ENCODE measurements at regions not wholly inside any gene's neighbourhood (a gene's known extent, or its start where the extent isn't known, plus 50 kb on each side); places are given as distances from the start of the nearest gene placed in this dataset.

DNA sequence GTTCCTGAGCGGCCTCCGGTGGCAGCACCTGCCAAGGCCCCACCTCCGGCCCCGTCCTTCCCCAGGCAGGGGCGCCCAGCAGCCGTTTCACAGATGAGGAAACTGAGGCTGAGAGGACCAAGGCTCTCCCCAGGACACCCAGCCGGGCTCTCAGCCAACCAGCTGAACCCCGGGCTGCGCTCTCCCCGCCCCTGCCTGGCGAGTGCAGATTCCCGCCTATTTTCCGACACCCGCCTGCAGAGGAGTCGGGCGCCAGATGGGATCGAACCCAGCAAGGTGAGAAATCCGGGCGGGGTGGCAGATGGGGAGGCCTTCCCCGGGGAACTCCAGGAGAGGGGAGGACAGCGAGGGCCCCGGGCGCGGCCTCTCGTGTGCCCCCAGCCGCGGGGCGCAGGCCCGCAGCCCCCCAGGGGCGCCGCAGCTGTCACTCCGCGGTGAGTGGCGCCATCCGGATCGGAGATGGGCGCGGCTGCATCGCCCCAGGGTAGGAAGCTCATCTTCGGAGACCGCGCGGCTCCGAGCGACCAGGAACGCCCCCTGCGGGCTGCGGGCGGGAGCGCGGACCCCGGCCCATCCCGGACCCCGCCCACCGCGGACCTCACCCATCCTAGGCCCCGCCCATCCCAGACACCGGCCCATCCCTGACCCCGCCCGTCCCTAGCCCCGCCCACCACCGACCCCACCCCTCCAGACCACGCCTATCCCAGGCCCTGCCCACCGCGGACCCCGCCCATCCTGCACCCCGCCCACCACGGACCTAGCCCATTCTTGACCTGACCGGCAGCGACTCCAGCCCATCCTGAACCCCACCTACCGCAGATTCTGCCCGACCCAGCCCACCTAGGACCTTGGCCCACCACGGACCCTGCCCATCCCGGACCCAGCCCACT lies 90.3 kb downstream of the MICALL2 start:
- H3K9me3 Mint-ChIP-seq (ENCODE audit: unreplicated experiment), result no peaks in the 10 kb centered on the region
- H3K4me1 Mint-ChIP-seq (ENCODE audit: unreplicated experiment), result peaks cover 4% of the 10 kb centered on the region
- TF ChIP-seq, protein P1, sequence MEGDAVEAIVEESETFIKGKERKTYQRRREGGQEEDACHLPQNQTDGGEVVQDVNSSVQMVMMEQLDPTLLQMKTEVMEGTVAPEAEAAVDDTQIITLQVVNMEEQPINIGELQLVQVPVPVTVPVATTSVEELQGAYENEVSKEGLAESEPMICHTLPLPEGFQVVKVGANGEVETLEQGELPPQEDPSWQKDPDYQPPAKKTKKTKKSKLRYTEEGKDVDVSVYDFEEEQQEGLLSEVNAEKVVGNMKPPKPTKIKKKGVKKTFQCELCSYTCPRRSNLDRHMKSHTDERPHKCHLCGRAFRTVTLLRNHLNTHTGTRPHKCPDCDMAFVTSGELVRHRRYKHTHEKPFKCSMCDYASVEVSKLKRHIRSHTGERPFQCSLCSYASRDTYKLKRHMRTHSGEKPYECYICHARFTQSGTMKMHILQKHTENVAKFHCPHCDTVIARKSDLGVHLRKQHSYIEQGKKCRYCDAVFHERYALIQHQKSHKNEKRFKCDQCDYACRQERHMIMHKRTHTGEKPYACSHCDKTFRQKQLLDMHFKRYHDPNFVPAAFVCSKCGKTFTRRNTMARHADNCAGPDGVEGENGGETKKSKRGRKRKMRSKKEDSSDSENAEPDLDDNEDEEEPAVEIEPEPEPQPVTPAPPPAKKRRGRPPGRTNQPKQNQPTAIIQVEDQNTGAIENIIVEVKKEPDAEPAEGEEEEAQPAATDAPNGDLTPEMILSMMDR (IDR thresholded peaks at IDR 0.05), result peak; percentile 41
- H3K27ac Mint-ChIP-seq (ENCODE audit: unreplicated experiment), result no peak overlapping the region
- no peak for DNase-seq (ENCODE audit: extremely low spot score, unreplicated experiment)
- H3K4me3 Mint-ChIP-seq (ENCODE audit: unreplicated experiment), result no peak overlapping the region
- H3K27me3 Mint-ChIP-seq (ENCODE audit: unreplicated experiment), result peaks cover 46% of the 10 kb centered on the region
- H3K36me3 Mint-ChIP-seq (ENCODE audit: unreplicated experiment), result no peaks in the 10 kb centered on the region

DNA sequence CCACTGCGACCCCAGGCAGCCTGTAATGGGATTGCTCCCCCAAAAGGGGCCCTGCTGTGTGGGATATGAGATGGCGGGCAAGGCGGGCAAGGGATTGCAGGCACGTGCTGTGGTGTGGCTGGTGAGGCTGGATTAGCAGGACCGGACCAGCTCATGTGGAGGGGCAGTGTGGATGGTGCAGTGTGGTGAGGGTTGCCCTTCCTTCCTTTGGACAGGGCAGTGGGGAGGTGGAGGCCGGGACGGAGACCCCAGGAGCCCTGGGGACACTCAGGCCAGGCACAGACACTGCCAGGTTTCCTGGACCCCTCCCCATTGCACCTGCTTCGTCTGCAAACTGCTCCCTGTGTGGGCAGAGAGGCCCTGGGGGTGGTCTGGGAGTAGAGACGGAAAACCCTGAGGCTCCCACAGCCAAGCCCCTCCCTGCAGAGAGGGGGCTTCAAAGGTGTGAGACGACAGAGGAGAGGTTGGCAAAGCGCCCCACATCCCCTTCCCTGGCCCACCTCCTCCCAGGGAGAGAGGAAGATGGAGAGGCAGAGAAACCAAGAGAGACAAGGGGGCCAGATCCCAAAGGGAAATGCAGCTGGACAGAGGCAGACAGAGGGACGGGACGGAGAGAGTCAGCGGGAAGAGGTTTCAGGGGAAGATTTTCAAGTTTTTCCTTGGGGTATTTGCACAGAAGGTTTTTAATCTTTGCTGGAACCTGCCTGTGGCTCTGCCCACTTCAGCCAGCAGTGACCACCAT lies 89.2 kb downstream of the MICALL2 start:
- no peak overlapping the region for H3K4me3 Mint-ChIP-seq (ENCODE audit: unreplicated experiment)
- H3K27me3 Mint-ChIP-seq (ENCODE audit: unreplicated experiment), result peaks cover 43% of the 10 kb centered on the region
- no peak for DNase-seq (ENCODE audit: extremely low spot score, unreplicated experiment)

GRCh38 chr7:1370738-1371137 lies 88.5 kb downstream of the MICALL2 start:
- peaks cover 44% of the 10 kb centered on the region for H3K27me3 Mint-ChIP-seq (ENCODE audit: unreplicated experiment)
- H3K4me1 Mint-ChIP-seq (ENCODE audit: unreplicated experiment), result peaks cover 4% of the 10 kb centered on the region
- TF ChIP-seq, protein P1 (IDR thresholded peaks at IDR 0.05), result no peak
- H3K9me3 Mint-ChIP-seq (ENCODE audit: unreplicated experiment), result no peaks in the 10 kb centered on the region
- no peak overlapping the region for H3K27ac Mint-ChIP-seq (ENCODE audit: unreplicated experiment)
- H3K4me3 Mint-ChIP-seq (ENCODE audit: unreplicated experiment), result no peak overlapping the region
- H3K36me3 Mint-ChIP-seq (ENCODE audit: unreplicated experiment), result no peaks in the 10 kb centered on the region
- DNase-seq (ENCODE audit: extremely low spot score, unreplicated experiment), result no peak

More for the DNA sequence above, 89.2 kb downstream of the MICALL2 start:
- Mint-ChIP-seq H3K36me3 (ENCODE audit: unreplicated experiment) (no peaks in the 10 kb centered on the region), H3K9me3 (ENCODE audit: unreplicated experiment) (no peaks in the 10 kb centered on the region), H3K4me1 (ENCODE audit: unreplicated experiment) (peaks cover 4% of the 10 kb centered on the region), H3K27ac (ENCODE audit: unreplicated experiment) (no peak overlapping the region)
- TF ChIP-seq, protein P1 (IDR thresholded peaks at IDR 0.05), result no peak

DNA sequence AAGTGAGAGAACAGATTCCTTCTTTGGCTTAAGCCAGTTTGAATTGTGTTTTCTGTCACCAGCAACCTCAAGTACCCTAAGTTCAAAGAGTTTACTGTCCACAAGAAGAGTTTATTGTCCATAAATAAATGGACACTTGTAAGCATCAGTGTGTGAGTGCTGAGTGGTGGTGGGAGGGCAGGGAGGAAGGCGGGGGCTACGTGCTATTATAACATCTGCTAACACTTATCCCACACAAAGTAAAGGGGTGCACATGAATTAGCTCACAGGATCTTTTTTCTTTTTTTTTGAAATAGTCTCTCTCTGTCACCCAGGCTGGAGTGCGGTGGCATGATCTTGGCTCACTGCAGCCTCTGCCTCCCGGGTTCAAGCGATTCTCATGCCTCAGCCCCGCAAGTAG lies 87.2 kb downstream of the MICALL2 start:
- DNase-seq (ENCODE audit: extremely low spot score, unreplicated experiment), result no peak
- H3K27me3 Mint-ChIP-seq (ENCODE audit: unreplicated experiment), result peaks cover 48% of the 10 kb centered on the region
- no peaks in the 10 kb centered on the region for H3K36me3 Mint-ChIP-seq (ENCODE audit: unreplicated experiment)
- H3K9me3 Mint-ChIP-seq (ENCODE audit: unreplicated experiment), result no peaks in the 10 kb centered on the region
- H3K4me1 Mint-ChIP-seq (ENCODE audit: unreplicated experiment), result peaks cover 4% of the 10 kb centered on the region
- H3K27ac Mint-ChIP-seq (ENCODE audit: unreplicated experiment), result no peak overlapping the region
- no peak overlapping the region for H3K4me3 Mint-ChIP-seq (ENCODE audit: unreplicated experiment)
- TF ChIP-seq, protein P1 (IDR thresholded peaks at IDR 0.05), result no peak

Measured in osteocyte (in vitro differentiated cells).